ENCODE measurements at regions not wholly inside any gene's neighbourhood (a gene's known extent, or its start where the extent isn't known, plus 50 kb on each side); places are given as distances from the start of the nearest gene placed in this dataset.

- no peak overlapping the region for H3K27ac ChIP-seq (ENCODE audit: control insufficient read depth, insufficient read depth, low read length)
- H3K4me1 ChIP-seq (ENCODE audit: control insufficient read depth, extremely low read depth, insufficient read depth, low read length) = peaks cover 6% of the 10 kb centered on the region
- dilution Hi-C loops (cut with MboI; ENCODE audit: extremely low pct_ligation_motif_present, low sequenced_read_pairs) = no loop called here
- no peaks in the 10 kb centered on the region for H3K27me3 ChIP-seq (ENCODE audit: control insufficient read depth, extremely low read depth, insufficient read depth, low read length)
- no peaks in the 10 kb centered on the region for H3K9me3 ChIP-seq (ENCODE audit: control insufficient read depth, low read depth, low read length)
- no peak overlapping the region for H3K4me3 ChIP-seq (ENCODE audit: control insufficient read depth in 2 of 3, extremely low read depth in 1 of 3, insufficient read depth in 2 of 3, low read depth in 1 of 3, low read length in 3 of 3)
- H3K36me3 ChIP-seq (ENCODE audit: control insufficient read depth in 2 of 2, extremely low read depth in 1 of 2, insufficient read depth in 2 of 2, low read length in 2 of 2) = no peaks in the 10 kb centered on the region
- no peaks in the 10 kb centered on the region for H3K9me1 ChIP-seq (ENCODE audit: control insufficient read depth, extremely low read depth, insufficient read depth, low read length)
- no peak for FAIRE-seq
- no peak overlapping the region for H2AFZ ChIP-seq (ENCODE audit: control insufficient read depth, low read length)
- H3K4me2 ChIP-seq (ENCODE audit: control insufficient read depth, extremely low read depth, insufficient read depth, low read depth, low read length) = no peak overlapping the region
- no peaks in the 10 kb centered on the region for H3K79me2 ChIP-seq (ENCODE audit: control insufficient read depth, insufficient read depth, low read length)
- no peaks in the 10 kb centered on the region for H4K20me1 ChIP-seq (ENCODE audit: control insufficient read depth, extremely low read depth, insufficient read depth, low read length)
- DNase-seq (ENCODE audit: low read depth, low spot score) = no peak
- H3K9ac ChIP-seq (ENCODE audit: control insufficient read depth, extremely low read depth, insufficient read depth, low read length) = no peak overlapping the region
- no peak for TF ChIP-seq EZH2 (IDR thresholded peaks at IDR 0.05; ENCODE audit: low read length)
- no peak for TF ChIP-seq CTCF (optimal IDR thresholded peaks at IDR 0.05 in 1 of 3, IDR thresholded peaks at IDR 0.05 in 1 of 3, conservative IDR thresholded peaks at IDR 0.05 in 1 of 3; ENCODE audit: extremely low read depth in 1 of 3, insufficient read depth in 2 of 3, low read length in 3 of 3)
Observed at GRCh38 chr15:94838281-94838680, 606.9 kb downstream of the MCTP2 start.

GRCh38 chr15:94840794-94841783 lies 609.7 kb downstream of the MCTP2 start:
- FAIRE-seq = peak; percentile 85
- no peak overlapping the region for H3K4me2 ChIP-seq (ENCODE audit: control insufficient read depth, extremely low read depth, insufficient read depth, low read depth, low read length)

More at GRCh38 chr15:94840794-94841783, 609.7 kb downstream of the MCTP2 start:
- Histone ChIP-seq H3K9me1 (ENCODE audit: control insufficient read depth, extremely low read depth, insufficient read depth, low read length) (no peaks in the 10 kb centered on the region), H3K36me3 (ENCODE audit: control insufficient read depth in 2 of 2, extremely low read depth in 1 of 2, insufficient read depth in 2 of 2, low read length in 2 of 2) (no peaks in the 10 kb centered on the region), H3K9ac (ENCODE audit: control insufficient read depth, extremely low read depth, insufficient read depth, low read length) (no peak overlapping the region), H3K4me3 (ENCODE audit: control insufficient read depth in 2 of 3, extremely low read depth in 1 of 3, insufficient read depth in 2 of 3, low read depth in 1 of 3, low read length in 3 of 3) (no peak overlapping the region), H3K27me3 (ENCODE audit: control insufficient read depth, extremely low read depth, insufficient read depth, low read length) (no peaks in the 10 kb centered on the region), H4K20me1 (ENCODE audit: control insufficient read depth, extremely low read depth, insufficient read depth, low read length) (no peaks in the 10 kb centered on the region), H3K79me2 (ENCODE audit: control insufficient read depth, insufficient read depth, low read length) (no peaks in the 10 kb centered on the region), H3K9me3 (ENCODE audit: control insufficient read depth, low read depth, low read length) (no peaks in the 10 kb centered on the region), H3K27ac (ENCODE audit: control insufficient read depth, insufficient read depth, low read length) (no peak overlapping the region), H2AFZ (ENCODE audit: control insufficient read depth, low read length) (no peak overlapping the region), H3K4me1 (ENCODE audit: control insufficient read depth, extremely low read depth, insufficient read depth, low read length) (peaks cover 6% of the 10 kb centered on the region)
- TF ChIP-seq CTCF (optimal IDR thresholded peaks at IDR 0.05 in 1 of 3, IDR thresholded peaks at IDR 0.05 in 1 of 3, conservative IDR thresholded peaks at IDR 0.05 in 1 of 3; ENCODE audit: extremely low read depth in 1 of 3, insufficient read depth in 2 of 3, low read length in 3 of 3) = no peak
- no peak for TF ChIP-seq EZH2 (IDR thresholded peaks at IDR 0.05; ENCODE audit: low read length)
- DNase-seq (ENCODE audit: low read depth, low spot score) = no peak
- dilution Hi-C loops (cut with MboI; ENCODE audit: extremely low pct_ligation_motif_present, low sequenced_read_pairs) = no loop called here

All from keratinocyte (primary cell).